HG03025 (cell line): ENCODE measurements at regions not wholly inside any gene's neighbourhood (a gene's known extent, or its start where the extent isn't known, plus 50 kb on each side); places are given as distances from the start of the nearest gene placed in this dataset.

ENCODE experiments used
- ATAC-seq: cut with Tn5 transposase; IDR thresholded peaks from one replicate; pipeline ENCODE4 v1.9.1; 2021; ENCODE audit warnings: mild to moderate bottlenecking, moderate library complexity; ENCODE audit not compliant: unreplicated experiment, low FRiP score

- no peak for ATAC-seq
Measured at GRCh38 chr17:79332011-79332554, 257.5 kb downstream of the ENGASE start.

GRCh38 chr17:79331492-79331891 is 256.9 kb downstream of the ENGASE start:
- ATAC-seq, result no peak

GRCh38 chr17:79330696-79331095 is 256.1 kb downstream of the ENGASE start:
- ATAC-seq, result no peak

DNA sequence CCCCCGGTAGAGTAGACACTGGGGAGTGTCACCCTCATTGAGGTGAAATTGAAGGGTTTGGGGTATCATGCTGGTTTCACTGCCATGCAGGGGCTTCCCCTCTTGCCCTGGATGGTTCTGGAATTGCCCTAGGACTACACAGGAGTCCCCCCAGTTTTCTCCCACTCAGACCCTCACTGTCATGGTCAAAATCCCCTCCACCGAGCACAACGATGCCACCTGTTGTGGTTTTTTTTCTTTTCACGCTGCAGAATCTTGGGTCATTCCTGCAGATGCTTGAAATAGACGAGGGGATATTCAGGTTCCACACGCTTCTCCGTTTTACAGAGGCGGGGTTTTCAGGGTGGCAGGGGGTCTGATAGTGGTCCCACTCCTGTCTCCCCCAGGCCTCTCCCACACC is 255.6 kb downstream of the ENGASE start:
- no peak for ATAC-seq

- ATAC-seq, result no peak
Measured at GRCh38 chr17:79326814-79327213, 252.2 kb downstream of the ENGASE start.

DNA sequence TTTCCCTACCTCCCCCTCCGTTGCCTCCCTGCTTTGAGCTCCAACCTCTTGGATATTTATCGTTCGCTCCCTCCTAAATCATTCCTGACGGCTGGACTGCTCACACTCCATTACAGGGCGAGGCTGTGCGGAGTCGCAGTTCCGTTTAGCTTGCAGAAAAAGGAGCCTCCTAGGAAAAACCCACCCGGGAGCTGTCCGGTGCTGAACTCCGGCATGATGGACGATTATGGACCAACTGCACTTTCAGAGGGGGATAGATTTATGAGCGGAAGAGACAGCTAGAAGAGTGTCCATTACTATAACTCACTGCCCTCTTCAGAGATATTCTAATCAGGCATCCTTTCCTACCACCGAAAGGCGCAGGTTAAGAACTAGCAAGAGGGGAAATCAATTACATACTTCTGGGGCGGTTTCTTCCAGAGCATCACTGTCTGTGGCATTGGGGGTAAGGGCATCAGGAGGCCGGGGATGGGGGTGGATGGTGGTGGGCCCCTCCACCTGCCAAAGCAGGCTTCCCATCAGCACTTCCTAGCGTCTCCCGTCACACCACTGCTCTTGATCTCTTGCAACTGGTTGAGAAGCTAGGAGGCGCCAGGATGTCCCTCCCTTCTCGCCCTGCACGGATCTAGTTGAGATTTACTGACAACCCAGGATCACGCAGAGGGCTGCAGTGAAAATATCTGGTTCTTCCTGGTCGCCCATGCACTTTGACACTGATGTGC is 251.2 kb downstream of the ENGASE start:
- ATAC-seq, result no peak

GRCh38 chr17:79324194-79324593 is 249.6 kb downstream of the ENGASE start:
- ATAC-seq, result no peak

- no peak for ATAC-seq
Measured at GRCh38 chr17:79323566-79323965, 248.9 kb downstream of the ENGASE start.

DNA sequence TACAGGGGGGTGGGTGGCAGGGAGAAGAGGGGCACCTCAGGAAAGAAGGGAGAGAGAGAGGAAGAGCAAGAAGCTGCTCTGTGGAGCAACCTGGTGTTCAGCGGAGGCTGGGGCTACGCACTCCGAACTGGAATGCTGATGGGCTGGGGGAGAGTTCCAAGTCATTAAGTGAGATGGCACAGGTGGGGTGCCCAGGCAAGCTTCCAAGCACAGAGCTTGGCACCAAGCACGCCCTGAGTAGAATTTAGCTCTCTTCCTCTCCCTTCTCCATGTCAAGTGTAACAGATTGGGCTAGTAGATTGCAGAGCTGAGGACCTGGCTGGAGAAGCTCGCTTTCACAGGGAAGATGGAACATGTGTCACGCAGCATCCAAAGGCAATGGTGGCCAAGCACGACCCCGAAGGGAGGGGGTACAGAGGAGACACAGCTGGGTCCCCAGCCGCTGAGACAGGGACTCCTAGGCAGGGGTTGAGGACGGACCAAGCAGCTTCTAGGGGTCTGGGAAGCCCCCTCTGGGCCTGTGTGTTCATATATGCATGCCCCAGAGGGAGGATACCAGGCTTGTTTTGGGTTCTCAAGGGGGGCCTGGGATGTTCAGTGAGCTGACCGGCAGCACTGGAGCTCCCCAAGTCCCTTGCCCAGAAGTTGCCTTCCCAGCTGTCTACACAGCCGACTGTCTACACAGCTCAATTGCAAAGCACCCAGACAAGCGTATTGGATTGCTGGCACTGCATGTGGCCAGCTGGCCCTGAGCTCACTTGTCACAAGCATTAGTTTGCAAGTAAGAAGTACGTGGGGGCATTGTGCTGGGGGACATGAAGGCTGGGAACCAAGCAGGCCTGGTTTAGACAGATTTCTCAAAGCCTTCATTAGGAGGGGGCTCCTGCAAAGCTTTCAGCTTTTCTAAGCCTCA is 247.8 kb downstream of the ENGASE start:
- no peak for ATAC-seq

DNA sequence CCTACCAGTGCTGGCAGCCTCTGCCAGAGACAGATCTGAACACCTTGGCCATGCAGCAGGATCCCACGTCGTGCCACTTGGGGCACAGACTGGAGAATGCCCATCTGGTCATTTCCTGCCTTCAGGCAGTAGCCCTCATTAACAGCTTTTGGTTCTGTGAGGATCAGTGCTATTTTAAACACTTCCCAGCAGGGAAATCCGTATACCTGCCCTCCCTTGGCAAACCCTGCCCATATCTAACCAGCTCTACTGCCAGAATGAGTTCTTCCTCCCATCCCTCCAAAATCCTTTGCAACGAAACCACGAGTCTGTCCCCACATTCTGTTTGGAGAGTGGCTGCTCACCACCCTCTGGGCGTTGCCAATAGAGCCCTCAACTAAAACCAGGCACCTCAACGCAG is 245.7 kb downstream of the ENGASE start:
- no peak for ATAC-seq

GRCh38 chr17:79317916-79318315 is 243.3 kb downstream of the ENGASE start:
- no peak for ATAC-seq

DNA sequence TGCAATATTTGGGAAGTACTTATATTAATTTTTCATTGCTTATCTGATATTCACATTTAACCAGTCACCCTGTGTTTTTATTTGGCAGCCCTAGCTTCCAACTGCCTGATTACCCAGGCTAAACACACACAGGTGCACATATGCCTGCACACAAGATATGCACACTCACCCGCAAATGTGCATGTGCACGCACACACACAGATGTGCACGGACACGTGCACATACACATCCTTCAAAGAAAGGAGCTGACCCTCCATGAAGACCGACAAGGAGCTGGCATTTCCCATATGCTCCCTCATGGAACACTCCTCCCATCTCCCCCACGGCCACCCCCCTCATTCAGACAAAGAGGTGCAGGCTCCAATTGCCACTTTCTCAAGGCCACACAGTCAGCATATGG is 242.2 kb downstream of the ENGASE start:
- no peak for ATAC-seq

GRCh38 chr17:79315358-79316105 is 240.9 kb downstream of the ENGASE start:
- no peak for ATAC-seq

GRCh38 chr17:79314617-79315357 is 240.2 kb downstream of the ENGASE start:
- no peak for ATAC-seq

DNA sequence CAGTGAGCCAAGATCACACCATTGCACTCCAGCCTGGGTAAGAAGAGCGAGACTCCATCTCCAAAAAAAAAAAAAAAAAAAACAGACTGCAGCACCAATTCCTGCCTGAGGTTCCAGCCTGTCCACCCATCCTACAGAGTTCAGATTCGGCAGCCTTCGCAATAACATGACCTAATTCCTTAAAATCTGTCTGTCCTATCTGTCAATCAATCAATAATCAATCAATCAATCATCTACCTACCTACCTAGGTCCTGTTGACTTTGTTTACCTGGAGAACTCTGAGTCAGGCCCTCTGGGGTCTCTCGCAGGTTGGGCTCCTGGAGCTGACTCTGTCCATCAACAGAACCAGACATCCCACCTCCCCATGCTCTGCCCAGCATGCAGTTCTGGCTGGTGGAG is 236.7 kb downstream of the ENGASE start:
- ATAC-seq, result no peak

- ATAC-seq, result no peak
Measured at GRCh38 chr17:79306424-79307318, 232.0 kb downstream of the ENGASE start.

DNA sequence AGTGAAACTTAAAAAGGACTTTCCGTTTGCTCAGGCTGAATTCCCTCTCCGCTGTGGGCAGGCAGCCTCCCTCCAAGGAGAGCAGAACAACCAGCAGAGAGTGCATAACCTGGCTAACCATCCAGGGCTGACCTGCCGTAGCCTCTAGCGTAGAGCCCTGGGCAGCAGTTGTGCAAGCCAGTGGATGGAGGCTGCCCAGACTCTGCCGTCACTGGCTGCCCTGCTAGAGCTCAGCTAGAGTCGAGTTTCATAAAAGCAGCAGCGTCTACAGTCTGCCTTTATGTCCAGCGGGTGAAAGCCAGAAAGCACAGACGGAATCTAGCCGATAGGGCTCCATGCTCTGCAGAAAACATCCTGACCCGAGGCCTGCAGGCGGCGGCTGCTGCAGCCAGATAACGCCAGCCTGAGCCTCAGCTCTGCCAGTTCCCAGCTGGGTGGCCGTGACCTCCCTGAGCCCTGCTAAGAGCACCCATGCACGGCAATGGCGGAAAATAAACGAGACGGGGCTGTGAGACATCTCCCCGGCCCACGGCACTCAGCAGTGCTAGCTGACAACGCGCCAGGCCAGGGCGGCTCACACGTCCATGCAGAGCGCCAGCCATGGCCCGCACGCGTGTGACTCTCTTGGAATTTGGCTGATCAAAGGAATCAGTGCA is 231.3 kb downstream of the ENGASE start:
- no peak for ATAC-seq

- no peak for ATAC-seq
Measured at GRCh38 chr17:79305376-79305767, 230.7 kb downstream of the ENGASE start.

- ATAC-seq, result no peak
Measured at GRCh38 chr17:79304884-79305283, 230.3 kb downstream of the ENGASE start.
